ENCODE measurements at regions not wholly inside any gene's neighbourhood (a gene's known extent, or its start where the extent isn't known, plus 50 kb on each side); places are given as distances from the start of the nearest gene placed in this dataset.

DNA sequence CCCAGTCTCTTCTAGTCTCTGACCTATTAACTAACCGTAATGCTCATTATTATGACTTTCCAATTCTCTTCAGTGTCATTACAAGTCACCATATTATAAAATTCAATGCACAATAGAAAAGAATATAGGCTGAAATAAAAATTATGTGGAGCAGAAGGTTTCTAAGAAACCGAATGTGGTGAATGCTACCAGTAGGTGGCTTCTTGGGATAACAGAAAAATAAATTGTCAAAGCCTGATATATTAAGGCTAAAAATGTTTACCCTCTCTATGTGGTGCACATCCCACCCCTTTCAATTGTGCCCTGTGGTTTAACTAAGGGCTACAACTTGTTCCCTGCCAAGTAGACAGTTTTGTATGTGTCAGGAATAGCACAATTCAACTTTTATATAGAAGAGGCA lies 624.6 kb upstream of the TECRL start:
- H3K4me3 ChIP-seq (ENCODE audit: low read depth, low read length), result no peak overlapping the region
- TF ChIP-seq, protein P1, sequence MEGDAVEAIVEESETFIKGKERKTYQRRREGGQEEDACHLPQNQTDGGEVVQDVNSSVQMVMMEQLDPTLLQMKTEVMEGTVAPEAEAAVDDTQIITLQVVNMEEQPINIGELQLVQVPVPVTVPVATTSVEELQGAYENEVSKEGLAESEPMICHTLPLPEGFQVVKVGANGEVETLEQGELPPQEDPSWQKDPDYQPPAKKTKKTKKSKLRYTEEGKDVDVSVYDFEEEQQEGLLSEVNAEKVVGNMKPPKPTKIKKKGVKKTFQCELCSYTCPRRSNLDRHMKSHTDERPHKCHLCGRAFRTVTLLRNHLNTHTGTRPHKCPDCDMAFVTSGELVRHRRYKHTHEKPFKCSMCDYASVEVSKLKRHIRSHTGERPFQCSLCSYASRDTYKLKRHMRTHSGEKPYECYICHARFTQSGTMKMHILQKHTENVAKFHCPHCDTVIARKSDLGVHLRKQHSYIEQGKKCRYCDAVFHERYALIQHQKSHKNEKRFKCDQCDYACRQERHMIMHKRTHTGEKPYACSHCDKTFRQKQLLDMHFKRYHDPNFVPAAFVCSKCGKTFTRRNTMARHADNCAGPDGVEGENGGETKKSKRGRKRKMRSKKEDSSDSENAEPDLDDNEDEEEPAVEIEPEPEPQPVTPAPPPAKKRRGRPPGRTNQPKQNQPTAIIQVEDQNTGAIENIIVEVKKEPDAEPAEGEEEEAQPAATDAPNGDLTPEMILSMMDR (conservative IDR thresholded peaks at IDR 0.05; ENCODE audit: low read depth, low read length), result peak; percentile 33
- no peak for DNase-seq (ENCODE audit: low read depth)

DNA sequence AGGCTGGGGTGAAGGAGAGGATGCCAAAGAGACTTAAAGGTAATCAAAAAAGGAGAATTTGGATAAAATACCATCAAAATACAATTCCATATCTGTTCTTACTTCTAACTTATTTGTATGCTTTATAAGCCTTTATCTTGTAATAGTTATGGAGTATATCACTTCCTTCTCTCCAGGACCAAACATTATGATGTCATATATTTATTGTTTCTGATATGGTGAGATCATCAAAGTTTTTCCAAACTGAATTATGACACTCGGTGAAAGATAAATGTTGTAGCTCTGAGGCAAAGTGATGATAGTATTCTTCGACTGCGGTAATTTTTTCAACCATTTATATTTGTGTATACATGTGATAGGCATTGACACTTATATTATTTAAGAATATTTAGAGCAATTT lies 619.3 kb upstream of the TECRL start:
- TF ChIP-seq, protein P1 (conservative IDR thresholded peaks at IDR 0.05; ENCODE audit: low read depth, low read length), result no peak
- no peak overlapping the region for H3K4me3 ChIP-seq (ENCODE audit: low read depth, low read length)
- no peak for DNase-seq (ENCODE audit: low read depth)

DNA sequence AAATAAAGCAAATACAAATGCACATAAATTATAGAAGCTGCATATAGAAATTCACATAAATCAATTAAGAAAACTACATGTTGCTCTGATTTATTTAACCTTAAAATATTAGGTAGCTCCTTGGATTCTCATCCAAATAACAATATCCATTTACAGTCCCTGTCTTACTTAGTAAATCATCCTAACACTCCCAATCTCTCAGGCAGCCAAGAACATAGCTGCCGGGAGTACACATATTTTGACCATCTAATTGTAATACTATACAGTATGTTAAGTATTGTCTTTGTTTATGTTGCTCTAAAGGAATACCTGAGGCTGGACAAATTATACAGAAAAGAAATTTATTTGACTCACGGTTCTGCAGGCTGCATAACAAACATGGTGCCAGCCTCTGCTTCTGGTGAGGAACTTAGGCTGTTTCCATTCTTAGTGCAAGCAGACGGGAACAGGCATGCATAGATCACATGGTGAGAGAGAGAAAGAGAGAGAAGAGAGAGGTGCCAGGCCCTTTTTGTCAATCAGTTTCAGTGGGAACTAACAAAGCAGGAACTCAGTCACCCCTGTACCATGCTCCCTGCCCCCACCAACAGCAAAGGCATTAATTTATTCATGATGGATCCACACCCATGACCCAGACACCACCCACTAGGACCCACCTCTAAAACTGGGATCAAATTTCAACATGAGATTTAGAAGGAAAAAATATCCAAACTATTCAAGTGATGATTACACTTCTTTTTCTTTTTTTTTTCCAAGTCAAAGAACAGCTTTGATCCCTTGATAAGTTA lies 614.8 kb upstream of the TECRL start:
- TF ChIP-seq, protein P1 (conservative IDR thresholded peaks at IDR 0.05; ENCODE audit: low read depth, low read length), result no peak
- DNase-seq (ENCODE audit: low read depth), result no peak
- no peak overlapping the region for H3K4me3 ChIP-seq (ENCODE audit: low read depth, low read length)

DNA sequence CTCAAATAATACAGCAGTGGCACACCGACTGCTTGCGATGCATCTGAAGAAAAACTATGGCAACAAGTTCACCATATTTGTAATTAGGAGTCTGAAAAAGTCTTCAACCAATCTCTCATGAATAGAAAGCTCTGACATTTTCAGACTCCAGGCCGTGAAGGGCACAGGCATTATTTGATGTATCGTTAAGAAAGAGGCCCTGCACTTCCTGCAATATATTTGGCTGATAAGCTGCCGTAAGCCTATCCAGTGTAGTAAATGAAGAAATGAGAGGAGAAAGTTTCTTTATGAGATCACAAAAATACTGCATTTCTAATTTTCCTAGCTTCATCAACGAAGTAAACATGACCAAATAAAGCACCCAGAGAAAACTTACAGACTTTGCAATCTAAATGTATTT lies 613.8 kb upstream of the TECRL start:
- TF ChIP-seq, protein P1 (conservative IDR thresholded peaks at IDR 0.05; ENCODE audit: low read depth, low read length), result no peak
- no peak for DNase-seq (ENCODE audit: low read depth)
- no peak overlapping the region for H3K4me3 ChIP-seq (ENCODE audit: low read depth, low read length)

DNA sequence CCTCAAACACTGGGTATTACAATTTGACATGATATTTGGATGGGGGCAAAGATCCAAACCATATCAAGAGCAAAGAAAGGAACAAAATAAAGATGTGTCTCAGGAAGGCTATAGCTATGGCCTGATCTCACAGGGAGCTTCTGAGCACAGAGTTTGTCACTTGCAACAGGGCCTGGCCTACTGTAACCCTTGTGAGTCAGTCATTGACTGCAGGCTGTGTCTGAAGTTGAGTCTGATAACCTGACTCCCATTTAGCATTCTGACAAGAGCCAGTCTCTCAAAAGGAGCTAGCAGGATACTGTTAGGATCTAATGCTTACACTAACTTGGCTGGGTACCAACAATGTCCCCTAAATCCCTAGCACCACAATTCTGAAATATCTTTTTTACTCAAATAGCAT lies 612.5 kb upstream of the TECRL start:
- no peak overlapping the region for H3K4me3 ChIP-seq (ENCODE audit: low read depth, low read length)
- TF ChIP-seq, protein P1 (conservative IDR thresholded peaks at IDR 0.05; ENCODE audit: low read depth, low read length), result no peak
- no peak for DNase-seq (ENCODE audit: low read depth)

DNA sequence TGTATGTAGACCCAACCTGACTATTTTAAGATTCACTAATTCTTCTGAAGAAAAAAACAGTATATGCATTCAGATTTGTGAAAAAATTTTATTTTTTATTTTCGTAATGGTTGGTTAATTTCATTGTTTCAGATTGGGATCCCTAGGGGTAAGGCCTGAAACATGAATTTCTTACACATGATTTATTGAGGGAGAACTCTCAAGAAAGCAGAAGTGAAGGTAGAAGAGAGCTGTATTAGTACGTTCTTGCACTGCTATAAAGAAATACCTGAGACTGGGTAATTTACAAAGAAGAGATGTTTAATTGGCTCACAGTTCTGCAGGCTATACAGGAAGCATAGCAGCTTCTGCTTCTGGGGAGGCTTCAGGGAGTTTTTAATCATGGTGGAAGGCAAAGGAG lies 611.9 kb upstream of the TECRL start:
- no peak for DNase-seq (ENCODE audit: low read depth)
- TF ChIP-seq, protein P1 (conservative IDR thresholded peaks at IDR 0.05; ENCODE audit: low read depth, low read length), result no peak
- no peak overlapping the region for H3K4me3 ChIP-seq (ENCODE audit: low read depth, low read length)

DNA sequence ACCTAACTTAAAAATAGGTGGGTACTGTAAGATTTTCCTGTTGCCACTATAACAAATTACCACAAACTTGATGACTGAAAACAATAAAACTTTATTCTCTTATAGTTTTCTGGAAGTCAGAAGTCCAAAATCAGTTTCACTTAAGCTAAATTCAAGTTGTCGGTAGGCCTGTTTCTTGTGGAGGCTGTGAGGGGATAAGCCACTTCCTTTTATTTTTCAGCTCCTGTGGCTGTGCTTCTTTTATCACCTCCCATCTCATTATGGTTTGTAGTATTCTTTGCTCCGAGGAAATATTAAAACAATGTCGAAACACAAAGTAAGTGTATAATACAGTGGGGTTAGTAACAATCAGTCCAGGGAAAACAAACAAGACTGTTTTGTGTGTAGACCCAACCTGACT lies 610.5 kb upstream of the TECRL start:
- DNase-seq (ENCODE audit: low read depth), result no peak
- TF ChIP-seq, protein P1 (conservative IDR thresholded peaks at IDR 0.05; ENCODE audit: low read depth, low read length), result no peak
- H3K4me3 ChIP-seq (ENCODE audit: low read depth, low read length), result no peak overlapping the region

Data from epithelial cell of proximal tubule (primary cell).